Right ventricle myocardium inferior (tissue), 1 donor: ENCODE measurements at regions not wholly inside any gene's neighbourhood (a gene's known extent, or its start where the extent isn't known, plus 50 kb on each side); places are given as distances from the start of the nearest gene placed in this dataset. TPM values are rescaled to one million over a fixed set of nuclear protein-coding genes. Genes with fewer than 3 reads are reported as not detected.

Experiments
- ATAC-seq: fragments of 200-7000 bp; cut with Tn5 transposase; one replicate; pipeline ENCODE4 v1.9.1; 2020; ENCODE audit warnings: mild to moderate bottlenecking, moderate library complexity
- DNase-seq: peaks from one replicate; pipeline ENCODE4 v3.0.0; 2021; ENCODE audit errors: missing footprints
- intact Hi-C: fragments of 100-400 bp; cut with DNase I; formaldehyde crosslinking; loops from one replicate; pipeline ENCODE4 v1.11.0; 2022
- microRNA-seq: library from miRNA; unstranded; fragments of <30 nt; microRNA quantifications from one replicate; pipeline ENCODE4 v1.2.0, GENCODE V29; 2020
- donor health status: DM: no; HTN: yes; CAD: no; lungs with severe emphysema.

GRCh38 chr12:116495260-116495659 lies 63.9 kb upstream of the MAP1LC3B2 start:
- ATAC-seq, result no peak
- intact Hi-C loops, result no loop called here
- DNase-seq, result no peak

- ATAC-seq (no peak), DNase-seq (no peak)
- intact Hi-C loops, result no loop called here
These were observed 62.1 kb upstream of the MAP1LC3B2 start for GRCh38 chr12:116497051-116497591.

- intact Hi-C loops, result no loop called here
- ATAC-seq (no peak), DNase-seq (no peak)
These were observed 60.7 kb upstream of the MAP1LC3B2 start for GRCh38 chr12:116498471-116498870.

GRCh38 chr12:116502141-116502725 lies 56.9 kb upstream of the MAP1LC3B2 start:
- ATAC-seq (no peak), DNase-seq (no peak)
- intact Hi-C loops, result no loop called here

- ATAC-seq (peak; percentile 81), DNase-seq (no peak)
- intact Hi-C loops, result no loop called here
These were observed 56.1 kb upstream of the MAP1LC3B2 start for GRCh38 chr12:116502989-116503496.

- no peak for ATAC-seq
- DNase-seq, result no peak
- intact Hi-C loops, result no loop called here
These were observed 54.7 kb upstream of the MAP1LC3B2 start for GRCh38 chr12:116504438-116504837.

GRCh38 chr12:116506697-116507064 lies 52.5 kb upstream of the MAP1LC3B2 start:
- no peak for DNase-seq
- intact Hi-C loops, result no loop called here
- ATAC-seq, result no peak

GRCh38 chr12:116508145-116509121 lies 50.7 kb upstream of the MAP1LC3B2 start:
- DNase-seq (peak; percentile 81), ATAC-seq (peak; percentile 62)
- intact Hi-C loops, result no loop called here

Small RNA genes lying in the stretch of these regions (microRNA-seq; reads per million reads assigned to microRNA genes)
- not detected for gene MIR4472-2
